Fibroblast of lung (primary cell): ENCODE measurements at regions not wholly inside any gene's neighbourhood (a gene's known extent, or its start where the extent isn't known, plus 50 kb on each side); places are given as distances from the start of the nearest gene placed in this dataset.

Experiments
- DNase-seq, 2 donors: peaks; one replicate each; pipeline versions ENCODE4 v3.0.0 to v3.0.0-alpha.2; 2010; ENCODE audit warnings: low read depth in 2 of 2
- H2AFZ ChIP-seq: 2 replicates; pipeline ENCODE4 v1.5.1; 2012; ENCODE audit warnings: low read length, control low read depth, inconsistent platforms
- H3K27ac ChIP-seq: 2 replicates; pipeline ENCODE4 v1.5.1; 2011; ENCODE audit warnings: low read length, control low read depth; ENCODE audit not compliant: insufficient read depth
- H3K27me3 ChIP-seq: 2 replicates; pipeline ENCODE4 v1.5.1; 2011; ENCODE audit warnings: mild to moderate bottlenecking, low read length; ENCODE audit not compliant: control insufficient read depth, insufficient read depth
- H3K36me3 ChIP-seq: 2 replicates; pipeline ENCODE4 v1.5.1; 2011; ENCODE audit warnings: low read length; ENCODE audit not compliant: control insufficient read depth, insufficient read depth
- H3K4me1 ChIP-seq: 2 replicates; pipeline ENCODE4 v1.5.1; 2011; ENCODE audit warnings: low read length; ENCODE audit not compliant: control insufficient read depth, insufficient read depth; ENCODE audit errors: extremely low read depth
- H3K4me2 ChIP-seq: 2 replicates; pipeline ENCODE4 v1.5.1; 2011; ENCODE audit warnings: low read length, control low read depth; ENCODE audit not compliant: insufficient read depth; ENCODE audit errors: extremely low read depth
- H3K4me3 ChIP-seq, 4 experiments: fragments of 200-600 bp in 1 of 4; sonication (generic) in 1 of 4; replicated peaks in 1 of 4; 2 replicates each; pipeline ENCODE4 v1.5.1; 2011 to 2016; ENCODE audit warnings: low read length in 4 of 4, low read depth in 3 of 4, mild to moderate bottlenecking in 3 of 4, control low read depth in 2 of 4, inconsistent platforms in 1 of 4, mixed read lengths in 1 of 4; ENCODE audit not compliant: insufficient read depth in 1 of 4; ENCODE audit errors: control extremely low read depth in 1 of 4
- H3K79me2 ChIP-seq: 2 replicates; pipeline ENCODE4 v1.5.1; 2012; ENCODE audit warnings: mild to moderate bottlenecking, low read length, inconsistent platforms; ENCODE audit not compliant: control insufficient read depth, insufficient read depth
- H3K9ac ChIP-seq: 2 replicates; pipeline ENCODE4 v1.5.1; 2011; ENCODE audit warnings: mild to moderate bottlenecking, low read length, control low read depth; ENCODE audit not compliant: insufficient read depth
- H3K9me3 ChIP-seq: 2 replicates; pipeline ENCODE4 v1.5.1; 2012; ENCODE audit warnings: low read depth, low read length; ENCODE audit not compliant: control insufficient read depth, insufficient read depth
- H4K20me1 ChIP-seq: 2 replicates; pipeline ENCODE4 v1.5.1; 2011; ENCODE audit warnings: low read length; ENCODE audit not compliant: control insufficient read depth, insufficient read depth; ENCODE audit errors: extremely low read depth
- EZH2 ChIP-seq: IDR thresholded peaks from 2 replicates; pipeline ENCODE4 v1.5.1; 2012; ENCODE audit warnings: low read length, control low read depth, mild to moderate bottlenecking; ENCODE audit errors: missing control alignments
- TF ChIP-seq, protein P1 (sequence below), 2 donors: IDR thresholded peaks in 1 of 2; conservative IDR thresholded peaks in 1 of 2; 1 replicate in 1 of 2; 2 replicates in 1 of 2; pipeline ENCODE4 v1.5.1; 2011 to 2012; ENCODE audit warnings: low read length in 2 of 2, control low read depth in 1 of 2, inconsistent platforms in 1 of 2, low read depth in 1 of 2, mild to moderate bottlenecking in 1 of 2

DNA sequence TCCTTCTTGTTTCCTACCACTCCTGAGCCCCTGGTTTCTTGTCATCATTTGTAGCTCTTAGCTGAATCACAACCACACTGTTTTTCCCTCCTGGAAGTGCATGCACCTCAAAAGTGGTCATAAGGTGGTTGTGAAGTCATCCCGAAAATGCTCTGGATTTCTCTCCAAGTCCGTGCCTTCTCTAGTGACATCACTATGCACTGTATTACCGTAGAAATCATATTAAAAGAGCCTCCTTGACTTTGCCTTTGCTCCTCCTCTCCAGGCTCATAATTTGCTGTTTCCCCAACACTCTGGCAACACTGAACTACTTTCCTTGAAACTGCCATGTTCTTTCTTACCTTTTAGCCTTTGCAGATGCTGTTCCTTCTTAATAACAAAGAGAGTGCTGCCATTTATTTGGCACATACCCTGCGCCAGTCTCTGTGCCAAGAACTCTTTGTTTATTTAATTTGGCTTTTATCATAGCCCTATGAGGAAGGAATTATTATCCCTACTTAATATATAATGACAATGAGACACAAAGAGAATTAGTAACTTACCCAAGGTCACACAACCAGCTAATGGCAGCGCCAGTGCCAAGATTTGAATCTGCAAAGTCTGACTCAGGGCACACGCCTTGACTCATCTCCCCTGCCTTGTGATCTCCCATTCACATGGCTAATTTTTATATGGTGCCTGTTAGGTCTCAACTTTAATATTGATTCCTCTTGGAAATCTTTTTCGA, 115.4 kb downstream of the KIF4B start:
- Histone ChIP-seq H4K20me1 (no peaks in the 10 kb centered on the region), H3K27ac (no peak overlapping the region), H2AFZ (no peak overlapping the region), H3K4me2 (no peak overlapping the region), H3K4me1 (no peaks in the 10 kb centered on the region), H3K27me3 (no peaks in the 10 kb centered on the region), H3K79me2 (no peaks in the 10 kb centered on the region), H3K4me3 (no peak overlapping the region), H3K36me3 (no peaks in the 10 kb centered on the region), H3K9ac (no peak overlapping the region), H3K9me3 (no peaks in the 10 kb centered on the region)
- TF ChIP-seq EZH2: no peak
- TF ChIP-seq, protein P1, sequence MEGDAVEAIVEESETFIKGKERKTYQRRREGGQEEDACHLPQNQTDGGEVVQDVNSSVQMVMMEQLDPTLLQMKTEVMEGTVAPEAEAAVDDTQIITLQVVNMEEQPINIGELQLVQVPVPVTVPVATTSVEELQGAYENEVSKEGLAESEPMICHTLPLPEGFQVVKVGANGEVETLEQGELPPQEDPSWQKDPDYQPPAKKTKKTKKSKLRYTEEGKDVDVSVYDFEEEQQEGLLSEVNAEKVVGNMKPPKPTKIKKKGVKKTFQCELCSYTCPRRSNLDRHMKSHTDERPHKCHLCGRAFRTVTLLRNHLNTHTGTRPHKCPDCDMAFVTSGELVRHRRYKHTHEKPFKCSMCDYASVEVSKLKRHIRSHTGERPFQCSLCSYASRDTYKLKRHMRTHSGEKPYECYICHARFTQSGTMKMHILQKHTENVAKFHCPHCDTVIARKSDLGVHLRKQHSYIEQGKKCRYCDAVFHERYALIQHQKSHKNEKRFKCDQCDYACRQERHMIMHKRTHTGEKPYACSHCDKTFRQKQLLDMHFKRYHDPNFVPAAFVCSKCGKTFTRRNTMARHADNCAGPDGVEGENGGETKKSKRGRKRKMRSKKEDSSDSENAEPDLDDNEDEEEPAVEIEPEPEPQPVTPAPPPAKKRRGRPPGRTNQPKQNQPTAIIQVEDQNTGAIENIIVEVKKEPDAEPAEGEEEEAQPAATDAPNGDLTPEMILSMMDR (conservative IDR thresholded peaks at IDR 0.05 in 1 of 2, IDR thresholded peaks at IDR 0.05 in 1 of 2; ENCODE audit: low read depth in 1 of 2, low read length in 2 of 2): no peak
- no peak for DNase-seq

DNA sequence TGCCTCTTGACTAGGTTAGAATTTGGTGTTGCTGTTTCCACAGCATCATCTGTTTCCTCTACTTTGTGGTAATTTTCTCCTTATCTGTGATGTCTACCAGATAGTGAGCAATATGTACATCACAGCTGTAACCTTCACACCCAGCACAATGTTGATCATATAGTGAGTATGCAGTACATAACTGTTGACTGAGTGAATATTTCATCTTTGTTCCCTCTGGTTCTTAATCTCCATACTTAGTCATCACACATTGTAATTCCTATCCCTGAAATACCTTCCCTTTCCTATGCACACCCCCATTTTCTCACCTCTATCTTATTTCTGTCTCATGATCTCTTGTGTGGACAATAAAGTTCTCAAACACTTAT, 115.9 kb downstream of the KIF4B start:
- no peak for DNase-seq
- Histone ChIP-seq H3K27me3 (no peaks in the 10 kb centered on the region), H3K4me1 (no peaks in the 10 kb centered on the region), H3K9me3 (no peaks in the 10 kb centered on the region), H3K27ac (no peak overlapping the region), H3K4me3 (no peak overlapping the region), H3K36me3 (no peaks in the 10 kb centered on the region), H2AFZ (no peak overlapping the region), H3K79me2 (no peaks in the 10 kb centered on the region), H3K9ac (no peak overlapping the region), H3K4me2 (no peak overlapping the region), H4K20me1 (no peaks in the 10 kb centered on the region)
- TF ChIP-seq, protein P1 (conservative IDR thresholded peaks at IDR 0.05 in 1 of 2, IDR thresholded peaks at IDR 0.05 in 1 of 2; ENCODE audit: low read depth in 1 of 2, low read length in 2 of 2): no peak
- no peak for TF ChIP-seq EZH2

DNA sequence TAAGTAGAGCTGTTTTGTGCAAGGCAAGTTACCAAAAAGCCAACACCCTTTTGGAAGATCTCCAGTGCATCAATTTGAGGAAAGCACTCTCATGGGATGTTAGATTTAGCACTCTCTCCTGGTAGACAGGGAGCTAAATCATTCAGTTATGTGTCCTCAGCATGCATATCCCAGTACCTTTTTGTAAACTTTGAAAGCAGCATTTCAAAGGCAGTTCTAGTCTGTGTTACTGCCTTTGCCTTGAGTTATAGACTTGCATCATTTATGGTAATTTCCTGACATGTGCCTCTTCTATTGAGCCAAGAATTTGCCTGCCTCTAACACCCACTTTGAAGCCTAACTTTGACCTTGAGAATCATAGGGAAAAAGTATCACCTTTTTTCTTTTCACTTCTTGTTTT, 120.6 kb downstream of the KIF4B start:
- H3K9me3 ChIP-seq: no peaks in the 10 kb centered on the region
- no peak overlapping the region for H3K4me2 ChIP-seq
- H3K36me3 ChIP-seq: no peaks in the 10 kb centered on the region
- H3K4me3 ChIP-seq: no peak overlapping the region
- H3K27me3 ChIP-seq: no peaks in the 10 kb centered on the region
- no peak overlapping the region for H3K9ac ChIP-seq
- H3K4me1 ChIP-seq: no peaks in the 10 kb centered on the region
- no peaks in the 10 kb centered on the region for H4K20me1 ChIP-seq
- TF ChIP-seq, protein P1 (conservative IDR thresholded peaks at IDR 0.05 in 1 of 2, IDR thresholded peaks at IDR 0.05 in 1 of 2; ENCODE audit: low read depth in 1 of 2, low read length in 2 of 2): no peak
- TF ChIP-seq EZH2: no peak
- no peaks in the 10 kb centered on the region for H3K79me2 ChIP-seq
- H2AFZ ChIP-seq: no peak overlapping the region
- DNase-seq: no peak
- no peak overlapping the region for H3K27ac ChIP-seq
